Stimulated activated CD8-positive, alpha-beta memory T cell treated with anti-CD3 and anti-CD28 coated beads, Interleukin-2, amount 100 ng/mL, for 48 hours (primary cell): ENCODE measurements at regions not wholly inside any gene's neighbourhood (a gene's known extent, or its start where the extent isn't known, plus 50 kb on each side); places are given as distances from the start of the nearest gene placed in this dataset.
A peak's percentile ranks its signal among the peaks of the same experiment; 100 is the strongest.
"Not testable (repeated sequence)": the region's sequence is repeated elsewhere in the genome, so short reads cannot be mapped to it uniquely, and the experiment has no call there.

Source experiments
- DNase-seq, 2 donors: peaks; one replicate each; pipeline ENCODE4 v3.0.0-alpha.2; 2020; ENCODE audit warnings: low read depth in 2 of 2

DNA sequence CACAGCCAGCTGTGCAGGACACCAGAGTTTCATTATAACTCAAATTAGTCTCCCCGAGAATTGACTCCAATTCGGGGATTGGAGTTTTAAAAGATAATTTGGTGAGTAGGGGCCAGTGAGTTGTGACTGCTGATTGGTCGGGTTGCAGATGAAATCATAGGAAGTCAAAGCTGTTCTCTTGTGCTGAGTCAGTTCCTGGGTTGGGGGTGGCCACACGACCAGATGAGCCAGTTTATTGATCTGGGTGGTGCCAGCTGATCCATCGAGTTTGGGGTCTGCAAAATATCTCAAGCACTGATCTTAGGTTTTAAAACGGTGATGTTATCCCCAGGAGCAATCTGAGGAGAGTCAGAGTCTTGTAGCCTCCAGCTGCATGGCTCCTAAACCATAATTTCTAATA, 82.7 kb upstream of the SLC66A3 start:
- no peak for DNase-seq

DNA sequence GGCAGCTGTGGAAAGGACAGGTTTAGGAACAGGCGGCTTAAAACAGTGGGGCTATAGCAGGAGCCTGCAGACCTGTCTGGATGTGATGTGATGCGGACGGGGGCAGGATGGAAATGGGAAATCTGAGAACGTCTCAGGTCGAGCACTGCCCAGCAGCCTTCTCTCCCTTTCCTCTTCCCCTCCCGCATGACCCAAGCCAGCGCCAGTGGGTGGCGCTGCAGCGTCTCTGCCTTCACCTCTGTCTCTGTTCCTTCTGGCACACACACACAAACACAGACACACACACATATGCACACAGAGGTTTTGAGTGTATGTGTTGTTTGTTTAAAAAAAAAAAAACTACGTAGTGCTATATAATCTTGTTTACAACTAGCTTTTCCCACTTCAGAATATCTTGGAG, 82.0 kb upstream of the SLC66A3 start:
- DNase-seq = peak in 1 of 2 donors; percentile 14

DNA sequence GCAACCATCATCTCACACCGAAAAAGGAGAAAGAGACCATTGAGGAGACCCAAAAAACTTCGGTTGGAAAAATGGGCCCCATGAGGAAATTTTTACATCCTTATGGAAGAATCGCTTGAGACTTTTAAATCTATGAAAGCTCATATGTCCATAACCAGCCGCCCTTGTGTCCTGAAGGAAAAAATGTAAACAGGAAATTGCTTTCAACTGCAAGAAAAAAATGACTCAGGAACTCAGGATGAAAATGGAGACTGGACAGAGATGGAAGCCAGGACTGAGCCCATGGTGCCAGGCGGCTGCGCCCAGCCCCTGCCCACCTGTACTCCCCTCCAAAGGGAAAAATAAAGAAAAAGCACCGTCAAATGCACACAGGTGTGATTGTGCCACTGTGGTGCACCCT, 81.5 kb upstream of the SLC66A3 start:
- no peak for DNase-seq

DNA sequence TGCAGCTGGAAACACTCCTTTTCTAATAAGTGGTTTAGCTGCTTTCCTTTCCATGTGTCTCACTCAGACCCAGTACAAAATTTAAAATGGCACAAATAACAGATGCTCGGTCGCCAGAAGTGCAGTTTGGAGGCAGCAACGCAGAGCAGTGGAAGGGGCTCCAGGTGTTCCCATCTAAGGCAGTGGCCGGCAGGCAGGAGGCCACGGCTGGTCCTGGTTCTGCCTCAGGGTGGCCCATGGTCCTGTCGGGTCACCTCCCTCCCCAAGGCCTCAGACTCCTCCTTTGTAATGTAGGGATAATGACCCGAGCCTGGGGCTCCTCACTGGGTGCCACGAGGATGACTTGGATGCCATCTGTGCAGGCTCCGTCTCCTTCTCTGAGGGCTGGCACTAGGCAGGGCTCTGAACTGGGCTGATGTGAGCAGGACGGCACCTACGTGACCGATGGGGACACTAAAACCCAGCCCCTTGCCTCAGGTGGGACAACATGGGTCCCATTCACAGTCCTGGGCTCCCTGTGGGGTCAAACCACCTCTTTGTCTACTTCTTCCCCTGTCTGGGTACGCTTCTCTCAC, 80.9 kb upstream of the SLC66A3 start:
- no peak for DNase-seq

DNA sequence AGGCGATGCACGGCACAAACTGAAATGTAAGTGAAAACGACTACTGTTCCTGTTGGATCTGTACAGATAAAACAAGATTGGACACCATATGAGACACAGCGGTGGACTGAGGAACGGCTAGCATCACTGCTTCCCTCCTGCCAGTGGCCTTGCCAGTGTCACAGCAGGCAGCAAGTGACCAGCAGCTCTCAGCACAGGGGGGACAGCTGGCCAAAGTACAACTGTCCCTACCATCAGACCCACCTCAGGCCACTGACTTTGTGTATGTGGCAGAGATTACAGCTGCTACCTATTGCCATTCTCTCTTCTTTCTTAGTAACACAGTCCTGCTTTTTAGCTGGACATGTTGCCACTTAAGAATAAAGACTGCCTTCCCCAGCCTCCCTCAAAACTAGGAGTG, 80.0 kb upstream of the SLC66A3 start:
- DNase-seq = no peak

DNA sequence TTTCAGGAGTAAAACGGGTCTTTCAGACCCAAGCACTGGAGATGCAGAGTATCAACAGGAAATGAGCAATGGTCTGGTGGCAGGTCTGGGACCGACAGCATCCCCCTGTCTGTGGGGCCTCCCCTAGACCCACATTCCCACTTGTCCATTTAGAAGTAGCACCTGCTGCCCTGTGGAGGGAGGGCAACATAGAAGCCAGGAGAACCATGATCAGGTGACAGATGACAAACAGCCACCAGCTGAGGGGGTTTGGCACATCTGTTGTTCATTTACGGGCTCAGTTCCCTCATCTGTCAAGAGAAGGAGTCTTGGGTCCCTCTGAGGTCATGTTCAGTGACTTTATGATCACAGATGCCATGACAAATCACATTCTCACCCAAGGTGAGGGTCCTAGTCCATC, 77.9 kb upstream of the SLC66A3 start:
- DNase-seq = no peak

DNA sequence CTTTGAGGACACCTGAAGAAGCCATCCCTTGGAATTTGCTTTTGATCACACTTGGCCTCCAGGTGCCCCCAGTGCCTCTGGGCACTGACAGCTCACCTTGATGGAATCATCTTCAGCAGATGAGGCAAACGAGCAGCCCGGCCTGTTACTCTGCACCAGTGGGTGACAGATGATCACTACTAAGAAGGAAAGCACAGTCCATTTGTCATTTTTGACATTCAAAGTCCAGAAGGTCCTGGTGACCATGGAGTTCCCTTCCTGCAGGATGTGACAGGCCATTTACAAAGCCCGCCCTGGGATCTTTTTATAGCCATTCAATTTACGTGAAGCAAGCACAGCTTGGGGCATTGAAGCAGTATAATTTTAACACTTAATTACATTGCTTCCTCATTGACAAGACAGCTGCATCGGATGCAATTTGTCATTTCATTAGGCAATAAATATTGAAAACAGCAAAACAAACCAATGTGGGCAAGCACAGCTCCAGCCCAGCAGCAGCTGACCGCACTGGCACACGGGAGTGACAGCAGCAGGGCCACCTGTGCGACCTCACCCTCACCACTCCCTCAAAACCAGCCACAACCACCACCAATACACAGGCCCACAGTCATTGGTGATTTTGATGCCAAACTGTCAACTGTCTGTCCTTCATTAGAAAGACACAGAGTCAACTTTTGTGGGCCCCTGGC, 76.0 kb upstream of the SLC66A3 start:
- no peak for DNase-seq

DNA sequence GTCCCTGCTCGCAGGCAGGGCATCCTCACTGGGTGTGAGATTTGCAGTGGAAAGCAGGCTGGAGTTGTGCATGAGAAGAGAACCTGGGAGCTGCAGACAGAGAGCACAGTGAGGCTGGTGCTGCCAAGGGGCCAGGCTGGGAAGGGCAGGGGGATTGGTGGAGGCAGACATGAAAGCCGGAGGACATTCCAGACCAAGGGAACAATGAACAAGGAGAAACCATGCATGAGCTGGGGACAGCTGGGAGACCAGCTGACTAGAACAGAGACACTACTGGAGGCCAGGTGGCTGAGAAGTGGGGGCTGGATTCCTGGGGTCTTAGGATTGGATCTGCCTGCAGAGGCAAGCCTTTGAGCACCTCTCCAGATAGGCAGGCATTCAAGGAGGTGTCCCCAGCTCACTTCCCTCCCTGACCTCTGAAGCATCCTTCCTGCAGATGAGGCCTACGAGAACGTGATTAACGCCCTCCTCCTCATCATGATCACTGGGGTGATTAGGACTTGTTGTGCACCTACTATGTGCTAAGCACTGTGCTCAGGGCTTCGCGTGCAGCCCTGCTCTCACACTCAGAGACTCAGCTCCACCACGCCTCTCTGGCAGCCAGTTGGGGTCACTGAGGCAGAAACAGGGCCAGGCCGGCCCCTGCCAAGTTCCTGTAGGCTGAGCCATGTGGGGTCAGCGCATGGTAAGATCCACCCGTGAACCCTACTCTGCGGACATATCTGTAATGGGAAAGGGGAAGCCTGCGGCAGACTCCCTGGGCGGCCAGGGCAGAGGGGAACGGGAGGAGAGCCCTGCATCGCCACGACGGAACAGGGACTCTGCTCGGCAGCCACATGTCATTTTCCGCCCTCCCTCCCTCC, 74.8 kb upstream of the SLC66A3 start:
- DNase-seq = no peak

DNA sequence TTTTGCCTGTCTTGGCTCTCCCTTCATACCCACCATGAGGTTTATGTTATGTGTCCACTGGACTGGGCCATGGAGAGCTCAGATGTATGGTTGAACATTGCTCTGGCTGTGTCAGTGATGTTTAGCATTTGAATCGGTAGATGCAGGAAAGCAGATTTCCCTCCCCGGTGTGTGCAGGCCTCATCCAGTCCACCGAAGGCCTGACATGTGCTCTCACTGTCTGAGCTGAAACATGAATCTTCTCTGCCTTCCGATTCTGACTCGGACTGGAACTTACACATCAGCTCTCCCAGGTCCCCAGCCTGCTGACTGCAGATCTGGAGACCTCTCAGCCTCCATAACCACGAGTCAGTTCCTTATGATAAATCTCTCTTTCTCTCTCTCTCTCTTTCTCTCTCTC, 72.4 kb upstream of the SLC66A3 start:
- no peak for DNase-seq

DNA sequence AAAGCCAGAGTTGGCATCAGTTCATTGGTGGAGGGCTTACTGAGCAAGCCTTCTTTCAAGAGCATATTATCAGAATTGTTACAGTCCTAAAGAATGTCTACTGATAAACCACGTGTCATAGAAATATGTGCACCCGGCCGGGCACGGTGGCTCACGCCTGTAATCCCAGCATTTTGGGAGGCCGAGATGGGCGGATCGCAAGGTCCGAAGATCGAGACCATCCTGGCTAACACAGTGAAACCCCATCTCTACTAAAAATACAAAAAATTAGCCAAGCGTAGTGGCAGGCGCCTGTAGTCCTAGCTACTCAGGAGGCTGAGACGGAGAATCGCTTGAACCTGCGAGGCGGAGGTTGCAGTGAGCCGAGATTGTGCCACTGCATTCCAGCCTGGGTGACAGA, 66.4 kb upstream of the SLC66A3 start:
- not testable (repeated sequence) for DNase-seq

DNA sequence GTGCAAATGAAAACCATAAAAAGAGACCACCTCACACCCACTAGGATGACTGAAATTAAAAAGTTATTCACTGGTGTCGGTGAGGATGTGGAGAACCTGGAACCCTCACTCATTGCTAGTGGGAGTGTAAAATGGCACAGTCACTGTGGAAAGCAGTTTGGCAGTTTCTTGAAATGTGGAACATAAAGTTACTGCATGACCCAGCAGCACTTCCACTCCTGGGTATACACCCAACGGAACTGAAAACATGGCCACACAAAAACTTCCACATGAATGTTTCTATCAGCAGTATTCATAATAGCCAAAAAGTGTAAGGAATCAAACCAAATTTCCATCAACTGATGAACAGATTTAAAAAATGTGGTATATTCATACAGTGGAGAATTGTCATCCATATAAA, 65.1 kb upstream of the SLC66A3 start:
- no peak for DNase-seq

DNA sequence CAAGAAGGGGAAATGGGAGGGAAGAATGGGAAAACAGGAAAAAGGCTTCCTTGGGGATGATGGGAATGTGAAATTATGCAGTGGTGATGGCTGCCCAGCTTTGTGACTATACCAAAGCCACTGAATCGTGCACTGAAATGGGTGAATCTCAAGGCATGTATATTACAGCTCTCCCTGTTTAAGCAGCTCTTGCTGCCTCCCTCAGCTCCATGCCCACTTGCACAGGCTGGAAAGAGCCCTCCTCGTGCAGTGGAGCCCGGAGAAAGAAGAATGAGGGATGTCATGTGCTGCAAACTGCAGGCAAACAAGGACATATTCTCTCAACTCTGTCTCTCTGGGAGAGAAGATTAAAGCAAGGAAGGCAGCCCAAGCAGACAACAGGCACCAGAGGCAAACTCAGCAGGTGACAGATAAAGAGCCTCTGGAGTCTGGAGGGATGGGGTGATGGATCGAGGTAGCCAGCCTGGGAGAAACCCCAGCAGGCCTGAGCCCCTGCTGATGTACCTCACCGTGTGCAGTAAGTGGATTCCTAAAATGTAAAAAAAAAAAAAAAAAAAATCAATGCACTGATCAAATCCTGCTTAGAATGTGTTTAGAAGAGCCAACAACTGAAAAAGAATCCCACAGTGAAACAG, 62.4 kb upstream of the SLC66A3 start:
- no peak for DNase-seq

DNA sequence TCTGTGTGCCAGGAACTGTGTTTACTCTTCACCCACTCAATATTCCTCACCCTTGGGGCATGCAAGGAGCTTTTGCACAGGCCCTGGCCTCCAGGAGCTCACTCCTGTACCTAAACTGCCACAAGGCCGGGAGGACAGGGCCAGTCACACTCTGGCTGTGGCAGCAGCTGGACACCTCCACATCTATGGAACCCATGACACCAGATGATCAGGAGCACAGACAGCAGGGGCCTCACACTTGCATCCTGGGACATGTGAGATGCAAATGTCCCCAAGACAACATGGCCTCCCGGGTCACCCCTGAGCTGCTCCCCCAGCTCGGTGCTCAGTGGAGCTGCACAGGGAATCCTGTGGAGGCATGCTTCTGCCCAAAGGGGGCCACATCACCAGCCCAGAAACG, 61.8 kb upstream of the SLC66A3 start:
- no peak for DNase-seq

DNA sequence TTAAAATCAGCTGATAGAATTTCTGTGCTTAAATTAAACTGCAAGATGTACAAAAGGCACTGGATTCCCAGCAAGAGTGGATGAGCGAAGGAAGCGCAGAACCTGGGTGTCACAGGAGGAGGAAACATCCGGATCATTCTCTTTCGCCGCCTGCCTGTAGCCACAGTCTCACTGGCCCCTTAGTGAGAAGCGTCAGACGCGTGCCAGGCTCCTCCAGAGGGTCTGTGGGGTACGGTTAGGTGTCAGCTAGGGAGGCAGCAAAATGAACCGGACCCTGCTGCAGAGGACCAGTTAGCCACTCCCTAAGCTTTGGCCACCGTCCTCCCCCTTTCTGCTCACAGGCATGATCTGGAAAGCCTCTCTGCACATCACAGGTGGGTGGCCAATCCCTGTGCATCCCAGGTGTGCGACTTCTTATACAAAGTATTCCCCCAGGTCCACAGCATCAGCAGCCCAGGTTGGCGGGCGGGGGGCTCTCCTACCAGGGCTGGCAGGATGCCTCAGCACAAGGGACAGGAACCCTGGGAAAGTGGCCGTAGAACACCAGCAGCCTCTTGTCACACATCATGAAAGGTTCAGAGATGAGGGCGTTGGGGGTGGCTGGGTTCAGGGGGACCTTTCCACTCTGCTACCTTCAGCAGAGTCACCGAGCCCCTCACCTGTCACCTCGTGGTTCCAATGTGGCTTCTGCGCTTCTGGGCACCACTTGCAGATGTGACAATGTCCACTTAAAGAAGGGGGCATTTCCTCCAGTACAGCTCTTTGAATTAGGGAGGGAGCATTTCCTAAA, 61.1 kb upstream of the SLC66A3 start:
- no peak for DNase-seq

DNA sequence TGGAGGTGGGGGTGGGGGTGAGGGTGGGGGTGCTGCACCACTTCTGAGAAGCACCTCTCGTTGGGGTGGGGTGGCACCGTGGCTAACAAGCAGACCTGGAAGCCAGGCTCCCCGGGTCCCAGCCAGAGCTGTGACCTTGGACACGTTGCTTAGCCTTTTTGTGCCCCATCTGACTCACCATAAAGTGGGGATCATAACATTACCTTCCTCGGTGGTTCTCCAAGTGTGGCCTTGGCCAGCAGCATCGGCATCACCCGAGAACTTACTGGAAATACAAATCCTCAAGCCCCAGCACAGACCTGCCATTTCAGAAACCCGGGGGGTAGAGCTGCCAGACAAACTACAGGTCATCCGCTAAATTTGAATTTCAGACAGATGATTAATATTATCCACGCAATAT, 58.7 kb upstream of the SLC66A3 start:
- no peak for DNase-seq

DNA sequence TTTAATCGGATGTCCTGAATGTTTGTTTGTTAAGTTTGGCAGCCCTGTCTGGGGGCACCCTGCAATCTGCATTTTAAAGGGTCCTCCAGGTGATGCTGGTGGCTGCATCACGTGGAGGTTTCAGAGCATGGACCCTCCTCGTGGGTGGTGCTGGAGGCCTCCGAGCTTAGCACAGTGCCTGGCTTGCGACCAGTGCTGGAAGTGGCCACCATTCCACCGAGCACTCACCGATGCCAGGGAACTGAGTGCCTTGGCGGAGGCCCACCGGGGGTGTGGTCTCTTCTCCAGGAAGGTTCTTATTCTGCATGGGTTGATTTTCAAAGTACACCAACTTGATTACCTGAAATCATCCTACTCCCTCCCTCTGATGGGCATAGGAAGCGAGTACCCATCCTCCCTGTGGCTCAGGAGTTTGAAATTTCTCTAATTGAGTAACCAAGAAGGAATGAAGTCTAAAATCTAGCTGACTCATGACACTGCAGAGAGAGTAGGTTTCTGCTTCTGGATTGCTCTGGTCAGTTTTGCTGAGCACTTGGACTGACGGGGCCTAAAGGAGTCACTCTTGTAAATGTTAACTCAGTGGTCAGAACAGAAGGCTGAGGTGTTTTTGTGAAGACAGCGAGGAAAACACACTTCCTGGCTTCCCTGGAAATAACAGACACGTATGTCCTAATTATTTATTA, 58.1 kb upstream of the SLC66A3 start:
- no peak for DNase-seq

DNA sequence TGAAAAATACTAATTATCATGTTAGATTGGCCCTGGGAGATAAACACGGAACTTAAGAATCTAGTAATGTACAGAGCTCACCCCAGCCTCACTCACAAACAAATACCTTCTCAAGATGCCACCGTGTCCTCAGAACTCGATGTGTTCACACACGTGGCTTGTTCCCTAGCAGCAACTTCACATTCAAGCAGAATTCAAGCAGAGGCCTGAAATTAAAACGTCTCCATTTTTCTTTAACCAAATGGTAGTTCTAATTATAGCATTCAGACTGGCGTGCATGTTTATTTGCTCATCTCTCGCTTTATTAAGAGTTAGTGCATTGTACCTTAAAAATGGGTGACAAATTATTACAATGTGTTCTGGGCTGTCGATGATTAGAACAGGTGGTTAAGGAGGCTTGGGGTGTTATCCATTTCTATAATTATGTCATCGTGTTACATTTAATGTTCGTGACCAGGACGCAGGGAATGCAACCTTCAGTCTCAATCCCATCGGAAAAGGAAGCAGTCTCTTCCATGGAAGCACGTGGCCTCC, 57.3 kb upstream of the SLC66A3 start:
- DNase-seq = no peak

DNA sequence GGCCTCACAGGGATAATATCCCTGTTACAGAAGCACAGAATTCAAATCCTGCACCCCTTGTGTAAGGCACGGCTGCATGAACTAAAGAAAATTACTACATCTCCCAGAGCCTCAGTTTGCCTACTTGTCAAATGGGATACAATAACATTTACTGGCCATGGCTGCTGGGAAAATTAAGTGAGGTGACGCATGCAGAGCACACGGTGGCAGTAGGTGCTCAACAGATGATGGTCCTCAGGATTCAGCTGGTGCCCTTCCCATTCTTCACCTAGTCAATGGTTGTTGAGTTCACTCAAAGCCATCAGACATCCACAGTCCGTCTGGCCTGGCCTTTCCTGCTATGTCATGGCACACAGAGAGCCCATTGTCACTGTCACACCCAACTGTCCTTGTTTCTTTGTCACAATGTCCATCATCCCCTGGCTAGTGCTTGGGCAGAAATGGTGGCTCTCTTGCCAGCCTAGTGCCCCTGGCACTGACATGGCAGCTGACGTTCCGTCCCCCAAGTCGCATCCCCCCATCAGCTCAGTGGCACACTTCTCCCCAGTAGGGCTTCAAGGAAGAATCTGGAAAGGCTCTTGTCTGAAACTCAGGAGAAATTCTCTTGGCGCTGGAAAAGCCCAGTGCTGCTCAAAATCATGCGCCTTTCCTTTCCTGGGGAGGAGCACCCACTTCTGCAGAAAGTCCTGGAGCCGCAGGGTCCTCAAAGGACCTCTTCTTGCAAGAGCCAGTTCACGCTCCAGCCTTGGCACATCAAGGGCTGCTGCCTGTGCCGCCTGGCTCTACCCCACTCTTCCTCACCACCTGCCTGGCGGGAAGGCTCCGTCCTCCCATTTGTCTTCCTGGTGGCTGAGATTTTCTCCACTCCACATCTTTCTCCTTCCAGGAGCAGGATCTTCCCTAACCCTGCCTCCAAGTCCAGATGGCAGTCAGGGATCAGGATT, 55.9 kb upstream of the SLC66A3 start:
- no peak for DNase-seq

DNA sequence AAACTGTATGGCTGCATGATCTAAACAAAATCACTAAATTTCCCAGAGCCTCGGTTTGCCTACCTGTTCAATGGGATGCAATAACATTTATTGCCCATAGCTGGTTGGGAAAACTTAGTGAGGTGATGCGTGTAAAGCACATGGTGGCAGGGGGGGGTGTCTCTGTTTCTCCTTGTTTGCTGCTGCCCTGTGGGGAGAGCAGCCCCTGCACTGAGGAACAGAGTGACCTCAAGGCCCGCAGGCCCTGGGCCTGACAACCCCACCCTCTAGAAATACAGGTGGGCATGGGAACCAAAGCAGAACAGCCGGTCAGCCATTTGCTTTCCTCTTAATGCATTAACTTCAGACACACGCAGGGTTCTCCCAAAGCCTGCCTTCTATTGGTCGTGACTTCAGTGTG, 55.1 kb upstream of the SLC66A3 start:
- no peak for DNase-seq

DNA sequence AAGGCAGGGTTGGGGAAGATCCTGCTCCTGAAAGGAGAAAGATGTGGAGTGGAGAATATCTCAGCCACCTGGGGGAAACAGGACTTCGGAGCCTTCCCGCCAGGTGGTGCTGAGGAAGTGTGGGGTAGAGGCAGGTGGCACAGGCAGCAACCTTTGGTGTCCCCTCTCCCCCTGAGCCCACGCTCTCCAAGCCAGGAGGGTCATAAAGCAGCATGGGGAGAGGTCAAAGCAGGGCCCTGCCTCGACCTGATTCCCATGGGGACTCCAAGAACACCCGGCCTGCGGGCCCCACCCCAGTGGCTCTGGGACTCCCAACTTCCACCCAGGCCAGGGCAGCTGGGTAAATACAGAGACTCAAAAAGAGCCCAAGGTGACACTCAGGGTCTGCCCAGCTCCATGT, 54.3 kb upstream of the SLC66A3 start:
- no peak for DNase-seq
